HepG2 (cell line): ENCODE measurements at regions not wholly inside any gene's neighbourhood (a gene's known extent, or its start where the extent isn't known, plus 50 kb on each side); places are given as distances from the start of the nearest gene placed in this dataset.

Experiments
- small RNA-seq, 3 experiments: library from RNA; depleted of rRNA; stranded (forward); fragments of <200 nt; gene quantifications; one replicate each; pipeline ENCODE3, GENCODE V24; 2012; ENCODE audit warnings: low read depth in 2 of 3, low replicate concordance in 1 of 3; ENCODE audit not compliant: insufficient read length in 3 of 3, insufficient read depth in 2 of 3

Small RNAs in the stretch of these regions (small RNA-seq; reads per million reads assigned to genes)
- gene RN7SL761P (0 reads per million in 3 experiments), gene RPL37P21 (0 reads per million in 3 experiments), gene RPS3AP52 (0 reads per million in 3 experiments), gene SNRPFP3 (0 reads per million in 3 experiments)
